DND-41 (cell line): ENCODE measurements at regions not wholly inside any gene's neighbourhood (a gene's known extent, or its start where the extent isn't known, plus 50 kb on each side); places are given as distances from the start of the nearest gene placed in this dataset.

Source experiments
- ATAC-seq: fragments of 200-7000 bp; cut with Tn5 transposase; 3 replicates; pipeline ENCODE4 v1.9.1; 2021; ENCODE audit warnings: low read depth; ENCODE audit not compliant: insufficient read depth
- DNase-seq: peaks from one replicate; pipeline ENCODE4 v3.0.0-alpha.2; 2020
- H2AFZ ChIP-seq: 2 replicates; pipeline ENCODE4 v1.6.0; 2012; ENCODE audit warnings: low read depth, low read length
- H3K27ac ChIP-seq: 2 replicates; pipeline ENCODE4 v1.5.1; 2012; ENCODE audit warnings: low read length, inconsistent platforms
- H3K27me3 ChIP-seq: fragments of 200-600 bp; sonication (generic); 2 replicates; pipeline ENCODE4 v1.6.0; 2012; ENCODE audit warnings: low read length, mild to moderate bottlenecking, inconsistent platforms; ENCODE audit not compliant: insufficient read depth, poor library complexity
- H3K36me3 ChIP-seq: 2 replicates; pipeline ENCODE4 v1.5.1; 2012; ENCODE audit warnings: low read length, inconsistent platforms; ENCODE audit not compliant: insufficient read depth
- H3K4me1 ChIP-seq: 2 replicates; pipeline ENCODE4 v1.5.1; 2012; ENCODE audit warnings: mild to moderate bottlenecking, low read length; ENCODE audit not compliant: insufficient read depth
- H3K4me2 ChIP-seq: 2 replicates; pipeline ENCODE4 v1.6.0; 2012; ENCODE audit warnings: mild to moderate bottlenecking, moderate library complexity, low read length, inconsistent platforms; ENCODE audit not compliant: insufficient read depth
- H3K4me3 ChIP-seq, 2 experiments: fragments of 200-600 bp in 1 of 2; shearing (Covaris generic) in 1 of 2; 2 replicates each; pipeline ENCODE4 v1.5.1; 2012 to 2016; ENCODE audit warnings: inconsistent platforms in 2 of 2, low read length in 2 of 2, mild to moderate bottlenecking in 2 of 2, low read depth in 1 of 2, moderate library complexity in 1 of 2
- H3K79me2 ChIP-seq: 2 replicates; pipeline ENCODE4 v1.6.0; 2012; ENCODE audit warnings: low read length, inconsistent platforms; ENCODE audit not compliant: insufficient read depth
- H3K9ac ChIP-seq: 2 replicates; pipeline ENCODE4 v1.6.0; 2012; ENCODE audit warnings: low read depth, mild to moderate bottlenecking, inconsistent platforms, low read length, moderate library complexity
- H3K9me3 ChIP-seq: 2 replicates; pipeline ENCODE4 v1.5.1; 2012; ENCODE audit warnings: low read length, moderate library complexity, mild to moderate bottlenecking, inconsistent platforms; ENCODE audit not compliant: insufficient read depth, severe bottlenecking
- H4K20me1 ChIP-seq: 2 replicates; pipeline ENCODE4 v1.6.0; 2012; ENCODE audit warnings: low read length; ENCODE audit not compliant: insufficient read depth
- CTCF ChIP-seq: IDR thresholded peaks from 2 replicates; pipeline ENCODE4 v1.5.1; 2012; ENCODE audit warnings: borderline replicate concordance, low read length, moderate library complexity, mild to moderate bottlenecking; ENCODE audit not compliant: poor library complexity, severe bottlenecking; ENCODE audit errors: extremely low read depth
- EZH2 ChIP-seq: IDR thresholded peaks from 3 replicates; pipeline ENCODE4 v1.6.1; 2012; ENCODE audit warnings: borderline replicate concordance, low read depth, mild to moderate bottlenecking, moderate library complexity, low read length, inconsistent platforms; ENCODE audit not compliant: severe bottlenecking

DNA sequence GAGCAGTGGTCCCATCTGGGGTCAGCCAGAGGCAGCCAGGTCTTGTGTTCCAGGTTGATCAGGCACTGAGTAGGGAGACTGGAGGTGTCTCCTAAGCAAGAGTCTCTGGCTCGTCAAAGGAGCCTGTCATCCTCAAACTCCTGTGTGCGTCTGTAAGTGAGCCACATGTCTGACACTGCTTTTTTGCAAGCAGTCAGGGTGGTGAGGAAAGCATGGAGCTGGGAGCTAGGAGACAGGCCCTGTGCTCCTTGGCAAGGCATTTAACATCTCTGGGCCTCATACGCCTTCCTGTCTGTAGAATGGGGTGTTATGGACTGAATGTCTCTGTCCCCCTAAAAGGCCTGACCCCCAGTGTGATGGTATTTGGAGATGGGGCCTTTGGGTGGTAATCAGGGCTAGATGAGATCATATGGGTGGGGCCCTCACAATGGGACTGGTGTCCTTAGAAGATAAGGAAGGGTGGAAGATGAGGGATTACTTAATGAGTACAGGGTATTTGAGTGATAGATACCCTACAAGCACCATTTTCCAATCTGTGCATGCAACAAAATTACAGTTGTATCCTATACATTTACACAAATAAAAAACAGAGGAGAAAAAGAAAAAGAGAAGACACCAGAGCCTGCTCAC, 53.0 kb downstream of the ARL6IP4 start:
- no peak for DNase-seq
- no peaks in the 10 kb centered on the region for H3K79me2 ChIP-seq
- no peaks in the 10 kb centered on the region for H4K20me1 ChIP-seq
- no peak overlapping the region for H3K9ac ChIP-seq
- H2AFZ ChIP-seq = peak overlapping the region; percentile 8; the same call in 1 of the 2 replicates
- H3K27me3 ChIP-seq = no peaks in the 10 kb centered on the region
- no peak overlapping the region for H3K4me3 ChIP-seq
- TF ChIP-seq EZH2 (no peak), CTCF (no peak)
- ATAC-seq = 0 out of 3 replicates have a peak, but pooled peaks have one; percentile 14
- H3K4me1 ChIP-seq = peaks cover 12% of the 10 kb centered on the region
- no peaks in the 10 kb centered on the region for H3K36me3 ChIP-seq
- H3K9me3 ChIP-seq = no peaks in the 10 kb centered on the region
- H3K4me2 ChIP-seq = no peak overlapping the region
- no peak overlapping the region; the same call in 1 of the 2 replicates for H3K27ac ChIP-seq

DNA sequence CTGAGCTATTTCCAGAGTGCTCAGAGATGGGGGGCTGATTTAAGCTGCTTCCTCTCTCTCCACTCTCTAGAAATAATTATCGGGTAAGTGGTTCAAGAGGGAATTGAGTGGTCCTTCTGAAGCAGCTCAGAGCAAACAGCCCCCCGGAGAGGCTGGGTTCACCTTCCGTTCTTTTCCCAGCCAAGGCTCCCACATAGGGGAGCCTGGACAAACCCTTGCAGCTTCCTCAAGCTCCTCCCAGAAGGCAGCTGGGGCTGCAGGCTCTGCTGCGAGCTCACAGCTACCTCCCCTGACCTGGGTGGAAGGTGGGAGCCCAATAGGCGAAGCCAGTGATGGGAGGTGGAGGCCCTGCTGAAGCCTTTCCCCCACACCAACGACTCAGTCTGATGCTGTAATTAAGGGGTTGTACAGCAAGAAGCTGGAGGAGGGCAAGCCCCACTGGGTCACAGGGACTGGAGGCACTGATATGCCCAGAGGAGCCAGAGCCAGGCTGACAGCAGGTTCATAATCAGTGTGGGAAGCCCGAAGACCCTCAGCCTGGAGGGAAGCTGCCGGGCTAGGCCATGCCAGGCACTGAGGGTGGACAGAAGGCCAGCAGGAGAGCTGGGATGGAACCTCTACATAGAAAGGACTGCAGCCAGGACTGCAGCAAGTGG, 52.4 kb downstream of the ARL6IP4 start:
- H3K4me3 ChIP-seq = no peak overlapping the region
- H3K9ac ChIP-seq = no peak overlapping the region
- H4K20me1 ChIP-seq = no peaks in the 10 kb centered on the region
- ATAC-seq (no peak), DNase-seq (no peak)
- H3K27me3 ChIP-seq = no peaks in the 10 kb centered on the region
- no peak overlapping the region for H3K27ac ChIP-seq
- no peaks in the 10 kb centered on the region for H3K36me3 ChIP-seq
- H3K9me3 ChIP-seq = no peaks in the 10 kb centered on the region
- no peaks in the 10 kb centered on the region for H3K79me2 ChIP-seq
- peaks cover 12% of the 10 kb centered on the region for H3K4me1 ChIP-seq
- TF ChIP-seq EZH2 (no peak), CTCF (no peak)
- H3K4me2 ChIP-seq = no peak overlapping the region
- H2AFZ ChIP-seq = no peak overlapping the region
